HG03039 (cell line): ENCODE measurements at regions not wholly inside any gene's neighbourhood (a gene's known extent, or its start where the extent isn't known, plus 50 kb on each side); places are given as distances from the start of the nearest gene placed in this dataset.
"Not testable (repeated sequence)": the region's sequence is repeated elsewhere in the genome, so short reads cannot be mapped to it uniquely, and the experiment has no call there.

ENCODE experiments used
- ATAC-seq: cut with Tn5 transposase; IDR thresholded peaks from one replicate; pipeline ENCODE4 v1.9.1; 2021; ENCODE audit warnings: mild to moderate bottlenecking, moderate library complexity; ENCODE audit not compliant: unreplicated experiment

- ATAC-seq = no peak
Observed at GRCh38 chr6:146981981-146982380, 222.2 kb upstream of the STXBP5 start.

- no peak for ATAC-seq
Observed at GRCh38 chr6:146984251-146984924, 219.8 kb upstream of the STXBP5 start.

- ATAC-seq = no peak
Observed at GRCh38 chr6:146985111-146985510, 219.1 kb upstream of the STXBP5 start.

GRCh38 chr6:146985966-146986365, 218.3 kb upstream of the STXBP5 start:
- no peak for ATAC-seq

GRCh38 chr6:146987938-146988337, 216.3 kb upstream of the STXBP5 start:
- not testable (repeated sequence) for ATAC-seq

- ATAC-seq = no peak
Observed at GRCh38 chr6:146989860-146990259, 214.4 kb upstream of the STXBP5 start.

- ATAC-seq = no peak
Observed at GRCh38 chr6:146990284-146990683, 213.9 kb upstream of the STXBP5 start.

GRCh38 chr6:146990821-146991798, 213.1 kb upstream of the STXBP5 start:
- no peak for ATAC-seq

- ATAC-seq = no peak
Observed at GRCh38 chr6:146997062-146997461, 207.2 kb upstream of the STXBP5 start.

- ATAC-seq = no peak
Observed at GRCh38 chr6:146999766-147000165, 204.5 kb upstream of the STXBP5 start.

GRCh38 chr6:147000545-147001488, 203.4 kb upstream of the STXBP5 start:
- ATAC-seq = no peak

GRCh38 chr6:147001621-147002020, 202.6 kb upstream of the STXBP5 start:
- no peak for ATAC-seq

GRCh38 chr6:147003186-147003585, 201.0 kb upstream of the STXBP5 start:
- ATAC-seq = no peak

- ATAC-seq = no peak
Observed at GRCh38 chr6:147005499-147005898, 198.7 kb upstream of the STXBP5 start.

- ATAC-seq = no peak
Observed at GRCh38 chr6:147007441-147007840, 196.8 kb upstream of the STXBP5 start.

- ATAC-seq = no peak
Observed at GRCh38 chr6:147009358-147009757, 194.9 kb upstream of the STXBP5 start.

- ATAC-seq = no peak
Observed at GRCh38 chr6:147015674-147016073, 188.5 kb upstream of the STXBP5 start.

- no peak for ATAC-seq
Observed at GRCh38 chr6:147016440-147016839, 187.8 kb upstream of the STXBP5 start.

- ATAC-seq = no peak
Observed at GRCh38 chr6:147017153-147017552, 187.1 kb upstream of the STXBP5 start.

GRCh38 chr6:147019001-147019400, 185.2 kb upstream of the STXBP5 start:
- no peak for ATAC-seq

- no peak for ATAC-seq
Observed at GRCh38 chr6:147022041-147022440, 182.2 kb upstream of the STXBP5 start.
